Uterus (tissue), 2 donors: ENCODE measurements at regions not wholly inside any gene's neighbourhood (a gene's known extent, or its start where the extent isn't known, plus 50 kb on each side); places are given as distances from the start of the nearest gene placed in this dataset.

Experiments
- CTCF ChIP-seq, 4 experiments: fragments of 200-600 bp in 2 of 4; fragments of 450-650 bp in 2 of 4; sonication (generic) in 2 of 4; IDR thresholded peaks; one replicate each; pipeline ENCODE4 v1.5.1; 2016 to 2019; ENCODE audit warnings: antibody characterized with exemption in 4 of 4, mild to moderate bottlenecking in 2 of 4, moderate library complexity in 1 of 4
- POLR2A ChIP-seq, 2 donors: fragments of 450-650 bp; IDR thresholded peaks; one replicate each; pipeline ENCODE4 v1.6.1; 2016; ENCODE audit warnings: antibody characterized with exemption in 2 of 2, mild to moderate bottlenecking in 1 of 2, moderate library complexity in 1 of 2

- TF ChIP-seq CTCF (IDR thresholded peaks at IDR 0.05) (no peak), POLR2A (IDR thresholded peaks at IDR 0.05) (no peak)
Measured at GRCh38 chr6:3920321-3920720, 71.1 kb downstream of the FAM50B start.
